COLO668 (cell line): ENCODE measurements at regions not wholly inside any gene's neighbourhood (a gene's known extent, or its start where the extent isn't known, plus 50 kb on each side); places are given as distances from the start of the nearest gene placed in this dataset.

ENCODE experiments used
- DNase-seq: peaks from one replicate; lab custom pipeline; 2025; ENCODE audit not compliant: unreplicated experiment; lab: John Stamatoyannopoulos, UW

GRCh38 chr12:102601621-102602020, 121.3 kb upstream of the IGF1 start:
- DNase-seq: no peak

GRCh38 chr12:102596687-102597086, 116.3 kb upstream of the IGF1 start:
- no peak for DNase-seq

GRCh38 chr12:102596031-102596430, 115.7 kb upstream of the IGF1 start:
- DNase-seq: no peak

- DNase-seq: no peak
Measured at GRCh38 chr12:102595315-102595714, 115.0 kb upstream of the IGF1 start.

- DNase-seq: no peak
Measured at GRCh38 chr12:102593134-102593533, 112.8 kb upstream of the IGF1 start.

- no peak for DNase-seq
Measured at GRCh38 chr12:102592134-102592533, 111.8 kb upstream of the IGF1 start.

- DNase-seq: no peak
Measured at GRCh38 chr12:102573237-102573636, 92.9 kb upstream of the IGF1 start.

- DNase-seq: no peak
Measured at GRCh38 chr12:102571889-102572288, 91.5 kb upstream of the IGF1 start.

- DNase-seq: no peak
Measured at GRCh38 chr12:102570256-102570655, 89.9 kb upstream of the IGF1 start.

- no peak for DNase-seq
Measured at GRCh38 chr12:102569803-102570202, 89.4 kb upstream of the IGF1 start.

- DNase-seq: no peak
Measured at GRCh38 chr12:102568276-102568675, 87.9 kb upstream of the IGF1 start.

GRCh38 chr12:102567031-102567985, 86.9 kb upstream of the IGF1 start:
- DNase-seq: no peak

GRCh38 chr12:102565555-102565954, 85.2 kb upstream of the IGF1 start:
- DNase-seq: no peak

- no peak for DNase-seq
Measured at GRCh38 chr12:102564026-102564425, 83.7 kb upstream of the IGF1 start.

GRCh38 chr12:102562836-102563425, 82.6 kb upstream of the IGF1 start:
- DNase-seq: no peak

GRCh38 chr12:102551186-102551585, 70.8 kb upstream of the IGF1 start:
- no peak for DNase-seq

- no peak for DNase-seq
Measured at GRCh38 chr12:102549691-102550090, 69.3 kb upstream of the IGF1 start.

- DNase-seq: no peak
Measured at GRCh38 chr12:102548543-102548942, 68.2 kb upstream of the IGF1 start.

GRCh38 chr12:102543494-102544485, 63.4 kb upstream of the IGF1 start:
- DNase-seq: no peak

- no peak for DNase-seq
Measured at GRCh38 chr12:102542816-102543440, 62.6 kb upstream of the IGF1 start.
